GM10266 (cell line): ENCODE measurements at regions not wholly inside any gene's neighbourhood (a gene's known extent, or its start where the extent isn't known, plus 50 kb on each side); places are given as distances from the start of the nearest gene placed in this dataset.

ENCODE experiments used
- DNase-seq: peaks from one replicate; pipeline ENCODE4 v3.0.0; 2012; ENCODE audit errors: extremely low spot score
- TF ChIP-seq, protein P1 (sequence below): IDR thresholded peaks from 2 replicates; pipeline ENCODE4 v1.5.1; 2012; ENCODE audit warnings: mild to moderate bottlenecking, low read depth; ENCODE audit not compliant: control insufficient read depth, insufficient read depth; ENCODE audit errors: missing control alignments

DNA sequence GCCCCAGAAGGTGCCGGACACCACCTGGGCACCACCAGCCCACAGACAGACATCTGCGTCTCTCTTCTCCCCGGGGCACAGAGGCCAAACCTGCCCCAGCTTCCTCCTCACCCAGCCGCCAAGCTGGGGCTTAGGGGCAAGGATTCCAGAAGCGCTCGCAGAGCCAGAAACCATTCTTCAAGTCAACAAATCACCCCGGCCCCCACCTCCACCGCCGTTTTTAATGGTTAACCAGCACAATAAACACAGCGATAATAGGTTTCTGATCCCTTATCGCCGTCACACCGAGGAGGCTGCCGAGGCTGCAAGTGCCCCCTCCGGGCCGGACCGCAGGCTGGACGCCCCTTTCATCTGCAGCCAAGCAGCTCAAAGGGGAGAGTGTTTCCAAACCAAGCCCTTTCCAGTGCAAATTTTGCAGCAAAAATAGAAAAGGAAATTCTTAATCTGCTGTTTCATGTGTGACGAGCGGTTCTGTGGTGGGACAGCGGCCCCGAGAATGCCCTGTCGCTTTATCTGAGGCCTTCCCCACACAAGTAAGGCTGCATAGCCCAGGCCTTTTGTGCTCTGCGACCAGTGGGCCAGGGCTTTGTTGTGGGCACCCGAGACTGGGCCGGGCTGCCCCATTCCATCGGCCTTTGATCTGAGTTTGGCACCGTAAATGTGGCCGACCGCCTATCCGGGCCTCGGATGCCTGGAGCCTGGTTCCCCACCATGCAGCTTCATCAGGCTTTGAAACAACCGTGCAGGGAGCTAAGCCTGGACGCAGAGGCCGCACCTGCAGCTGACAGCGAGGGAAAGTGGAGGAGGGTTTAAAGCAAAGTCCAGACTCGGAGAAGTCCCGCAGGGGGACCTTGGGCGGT lies 83.2 kb downstream of the FOXL3 start:
- DNase-seq = no peak
- TF ChIP-seq, protein P1, sequence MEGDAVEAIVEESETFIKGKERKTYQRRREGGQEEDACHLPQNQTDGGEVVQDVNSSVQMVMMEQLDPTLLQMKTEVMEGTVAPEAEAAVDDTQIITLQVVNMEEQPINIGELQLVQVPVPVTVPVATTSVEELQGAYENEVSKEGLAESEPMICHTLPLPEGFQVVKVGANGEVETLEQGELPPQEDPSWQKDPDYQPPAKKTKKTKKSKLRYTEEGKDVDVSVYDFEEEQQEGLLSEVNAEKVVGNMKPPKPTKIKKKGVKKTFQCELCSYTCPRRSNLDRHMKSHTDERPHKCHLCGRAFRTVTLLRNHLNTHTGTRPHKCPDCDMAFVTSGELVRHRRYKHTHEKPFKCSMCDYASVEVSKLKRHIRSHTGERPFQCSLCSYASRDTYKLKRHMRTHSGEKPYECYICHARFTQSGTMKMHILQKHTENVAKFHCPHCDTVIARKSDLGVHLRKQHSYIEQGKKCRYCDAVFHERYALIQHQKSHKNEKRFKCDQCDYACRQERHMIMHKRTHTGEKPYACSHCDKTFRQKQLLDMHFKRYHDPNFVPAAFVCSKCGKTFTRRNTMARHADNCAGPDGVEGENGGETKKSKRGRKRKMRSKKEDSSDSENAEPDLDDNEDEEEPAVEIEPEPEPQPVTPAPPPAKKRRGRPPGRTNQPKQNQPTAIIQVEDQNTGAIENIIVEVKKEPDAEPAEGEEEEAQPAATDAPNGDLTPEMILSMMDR = no peak

DNA sequence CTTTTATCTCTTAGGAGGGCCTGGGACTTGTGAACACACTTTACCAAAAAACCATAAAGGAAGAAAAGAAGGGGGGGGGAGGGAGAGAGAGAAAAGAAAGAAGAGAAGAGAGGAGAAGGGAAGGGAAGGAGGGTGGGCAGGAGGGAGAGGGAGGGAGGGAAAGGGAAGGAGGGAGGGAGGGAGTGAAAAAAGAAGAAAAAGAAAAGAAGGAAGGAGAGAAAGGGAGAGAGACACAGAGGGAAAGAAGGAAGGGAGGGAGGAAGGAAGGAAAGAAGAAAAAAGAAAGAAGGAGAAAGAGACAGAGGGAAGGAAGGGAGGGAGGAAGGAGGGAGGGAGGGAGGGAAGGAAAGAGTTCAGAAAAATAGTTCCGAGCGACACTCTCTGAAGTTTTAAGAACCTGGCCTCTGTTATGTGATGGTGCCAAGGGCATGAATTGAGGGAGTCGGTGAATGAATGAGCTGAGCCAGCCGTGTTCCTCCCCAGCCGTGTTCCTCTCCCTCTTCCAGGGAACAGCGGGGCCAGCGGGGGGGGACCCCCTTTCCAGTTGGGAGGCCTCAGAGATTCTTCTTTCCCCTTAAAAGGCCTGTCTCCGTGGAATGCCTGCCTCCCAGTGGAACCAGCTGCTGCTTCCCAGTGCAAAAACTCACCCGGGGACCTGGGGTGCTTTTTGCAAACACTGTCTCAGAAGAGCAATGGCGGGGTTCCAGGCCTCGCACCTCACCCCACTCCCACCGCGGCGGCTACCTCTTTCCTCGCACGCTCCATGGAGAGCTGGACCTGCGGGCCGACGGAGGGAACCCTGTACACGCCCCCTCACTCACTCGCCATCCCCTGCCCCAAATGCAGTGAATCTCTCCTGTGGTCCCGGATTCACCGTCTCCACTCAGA lies 84.1 kb downstream of the FOXL3 start:
- TF ChIP-seq, protein P1 = no peak
- DNase-seq = no peak

DNA sequence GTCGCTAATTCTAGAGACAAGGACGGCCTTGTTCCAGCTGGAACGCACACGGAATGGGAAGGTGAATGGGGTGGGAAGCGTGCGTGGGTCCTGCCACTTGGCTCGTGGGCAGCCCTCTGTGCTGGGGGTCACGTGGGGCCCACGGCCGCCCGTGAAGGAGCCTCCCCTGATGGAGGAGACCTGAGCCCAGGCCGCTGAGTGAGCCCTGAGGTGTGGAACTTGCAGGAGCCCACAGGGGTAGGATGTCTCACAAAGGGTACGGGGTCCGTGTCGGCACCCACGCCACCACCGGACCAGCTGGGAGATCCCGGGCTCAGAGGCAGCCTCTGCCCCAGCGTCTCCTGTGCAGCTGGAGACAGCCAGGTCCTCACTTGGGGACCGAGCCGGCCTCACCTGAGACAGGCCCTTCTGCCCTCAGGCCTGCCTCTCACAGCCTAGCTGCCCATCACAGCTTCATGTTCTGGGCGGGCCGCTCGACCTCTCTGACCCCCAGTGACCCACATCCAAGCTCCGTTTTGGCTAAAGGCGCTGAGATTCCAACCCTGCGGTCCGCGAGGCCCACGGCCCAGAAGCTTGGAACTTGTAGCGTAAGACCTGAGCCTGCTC lies 84.8 kb downstream of the FOXL3 start:
- DNase-seq = no peak
- TF ChIP-seq, protein P1 = no peak

DNA sequence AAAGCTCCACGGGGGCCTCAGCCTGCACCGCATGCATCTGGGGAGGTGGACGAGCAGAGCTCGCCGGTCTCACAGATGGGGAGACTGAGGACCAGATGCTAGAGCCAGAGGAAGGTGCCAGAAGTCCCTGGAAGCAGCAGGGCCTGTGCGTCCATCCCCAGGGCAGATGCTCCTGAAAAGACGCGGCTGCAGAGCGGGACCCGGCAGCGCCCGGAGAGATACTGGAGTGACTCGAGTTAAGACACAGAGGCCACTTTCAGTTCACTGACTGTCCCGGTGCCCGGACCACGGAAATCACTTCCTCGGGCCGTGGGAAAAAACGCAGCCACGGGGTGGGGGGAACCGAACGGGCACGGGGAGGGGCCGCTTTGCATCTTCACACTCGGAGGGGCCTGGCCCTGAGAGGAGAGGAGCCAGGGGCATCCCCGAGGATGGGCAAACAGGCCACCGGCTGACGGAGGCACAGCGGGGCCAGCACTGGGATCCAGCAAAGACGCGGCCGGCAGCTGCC lies 85.4 kb downstream of the FOXL3 start:
- DNase-seq = no peak
- TF ChIP-seq, protein P1 = no peak

DNA sequence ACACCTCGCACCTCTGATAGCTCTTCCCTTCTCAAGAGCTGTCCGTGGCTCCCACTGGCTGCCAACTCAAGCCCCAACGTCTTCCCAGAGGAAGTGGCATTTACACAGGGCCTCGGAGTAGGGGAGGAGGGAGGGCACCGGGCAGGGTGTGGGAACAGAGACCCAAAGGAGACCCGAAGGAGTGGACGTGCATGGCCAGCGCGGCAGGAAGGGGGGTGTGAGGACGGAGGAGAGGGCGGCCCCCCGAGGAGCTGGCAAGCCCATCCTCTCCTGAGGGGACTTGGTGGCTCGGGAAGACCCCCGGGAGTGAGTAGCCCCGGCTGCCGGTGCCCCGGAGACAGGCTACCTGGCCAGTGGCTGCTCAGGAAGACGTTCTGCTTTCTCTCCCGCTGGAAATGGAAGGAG lies 85.9 kb downstream of the FOXL3 start:
- TF ChIP-seq, protein P1 = no peak
- no peak for DNase-seq

DNA sequence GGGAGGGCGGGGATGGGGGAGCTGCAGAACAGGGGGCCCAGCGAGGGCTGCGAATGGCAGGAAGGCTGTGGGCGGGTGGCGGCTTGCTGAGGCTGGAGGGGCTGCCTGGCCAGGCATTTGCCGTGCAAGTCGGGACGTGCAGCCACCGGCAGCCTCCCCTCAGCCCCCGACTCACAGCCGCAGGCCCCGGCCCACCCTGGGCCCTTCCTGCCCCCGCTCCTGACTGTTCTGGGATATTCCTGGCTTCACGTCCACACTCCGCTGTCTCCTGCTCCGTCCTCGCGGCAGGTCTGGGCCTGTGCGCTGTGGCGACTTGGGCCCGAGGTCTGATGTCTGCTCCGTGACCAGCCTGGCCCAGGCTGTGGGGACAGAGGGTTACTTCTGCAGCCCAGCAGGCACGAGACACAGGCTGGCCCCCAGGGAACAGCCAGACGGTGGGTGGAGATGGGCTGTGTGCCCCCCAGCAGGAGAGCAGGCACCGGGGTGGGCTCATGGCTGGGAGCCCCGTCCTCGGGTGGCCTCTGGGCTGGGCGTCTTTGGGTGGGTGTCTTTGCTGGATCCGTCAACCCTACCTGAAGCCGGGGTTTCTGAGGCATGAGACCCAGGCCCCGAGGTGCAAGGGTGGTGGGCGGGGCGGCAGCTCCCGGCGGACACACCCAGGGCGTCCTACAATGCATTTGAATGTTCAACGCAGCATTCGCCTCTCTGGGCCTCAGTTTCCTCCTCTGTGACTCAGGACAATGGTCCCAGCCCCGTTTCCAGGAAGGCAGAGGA lies 86.5 kb downstream of the FOXL3 start:
- TF ChIP-seq, protein P1 = no peak
- DNase-seq = no peak
